NCI-H2227 treated with DMSO at 0.1 percent for 48 hours (cell line): ENCODE measurements at regions not wholly inside any gene's neighbourhood (a gene's known extent, or its start where the extent isn't known, plus 50 kb on each side); places are given as distances from the start of the nearest gene placed in this dataset.

Experiments used
- DNase-seq: peaks from one replicate; lab custom pipeline; 2025; lab: John Stamatoyannopoulos, UW

- DNase-seq = no peak
Observed at GRCh38 chrX:120819126-120819525, 56.5 kb downstream of the CT47B1 start.

- DNase-seq = no peak
Observed at GRCh38 chrX:120813982-120814381, 61.7 kb downstream of the CT47B1 start.

GRCh38 chrX:120801426-120801825 lies 74.2 kb downstream of the CT47B1 start:
- no peak for DNase-seq

GRCh38 chrX:120797188-120797851 lies 78.3 kb downstream of the CT47B1 start:
- no peak for DNase-seq

- DNase-seq = no peak
Observed at GRCh38 chrX:120795301-120795700, 80.4 kb downstream of the CT47B1 start.

- no peak for DNase-seq
Observed at GRCh38 chrX:120794525-120794975, 81.1 kb downstream of the CT47B1 start.

- no peak for DNase-seq
Observed at GRCh38 chrX:120793098-120793497, 82.6 kb downstream of the CT47B1 start.

- DNase-seq = no peak
Observed at GRCh38 chrX:120791013-120791643, 84.5 kb downstream of the CT47B1 start.

- no peak for DNase-seq
Observed at GRCh38 chrX:120790552-120790951, 85.1 kb downstream of the CT47B1 start.

GRCh38 chrX:120790118-120790517 lies 85.5 kb downstream of the CT47B1 start:
- DNase-seq = peak; percentile 48

- DNase-seq = no peak
Observed at GRCh38 chrX:120781403-120781802, 94.3 kb downstream of the CT47B1 start.

- no peak for DNase-seq
Observed at GRCh38 chrX:120775959-120776358, 99.7 kb downstream of the CT47B1 start.

- no peak for DNase-seq
Observed at GRCh38 chrX:120774606-120775005, 101.1 kb downstream of the CT47B1 start.

- no peak for DNase-seq
Observed at GRCh38 chrX:120773801-120774200, 101.9 kb downstream of the CT47B1 start.

GRCh38 chrX:120769576-120770341 lies 105.9 kb downstream of the CT47B1 start:
- no peak for DNase-seq

GRCh38 chrX:120768681-120769080 lies 107.0 kb downstream of the CT47B1 start:
- no peak for DNase-seq

- DNase-seq = no peak
Observed at GRCh38 chrX:120768254-120768653, 107.4 kb downstream of the CT47B1 start.

GRCh38 chrX:120763269-120763668 lies 112.4 kb downstream of the CT47B1 start:
- no peak for DNase-seq

- DNase-seq = no peak
Observed at GRCh38 chrX:120761810-120762209, 113.9 kb downstream of the CT47B1 start.

- DNase-seq = no peak
Observed at GRCh38 chrX:120759685-120760084, 116.0 kb downstream of the CT47B1 start.

- peak; percentile 56 for DNase-seq
Observed at GRCh38 chrX:120755066-120755846, 120.4 kb downstream of the CT47B1 start.
